ENCODE measurements at regions not wholly inside any gene's neighbourhood (a gene's known extent, or its start where the extent isn't known, plus 50 kb on each side); places are given as distances from the start of the nearest gene placed in this dataset.

- Histone ChIP-seq H3K4me3 (ENCODE audit: low read depth, low read length, poor library complexity, severe bottlenecking) (no peak overlapping the region), H3K4me2 (ENCODE audit: low read length) (no peak overlapping the region), H2AFZ (ENCODE audit: low read length) (no peak overlapping the region), H3K36me3 (ENCODE audit: insufficient read depth, low read length) (no peaks in the 10 kb centered on the region), H3K4me1 (ENCODE audit: insufficient read depth, low read length, poor library complexity, severe bottlenecking) (no peaks in the 10 kb centered on the region), H3K9me2 (ENCODE audit: insufficient read depth, low read length) (no peaks in the 10 kb centered on the region), H3K27ac (ENCODE audit: low read depth, low read length, poor library complexity, severe bottlenecking) (no peak overlapping the region), H4K20me1 (ENCODE audit: insufficient read depth, low read length) (no peaks in the 10 kb centered on the region), H3K79me2 (ENCODE audit: insufficient read depth, low read depth, low read length) (no peaks in the 10 kb centered on the region), H3K9me3 (ENCODE audit: low read length) (no peaks in the 10 kb centered on the region)
- POLR2A ChIA-PET, result interaction anchor here (0.7 kb wide), 1 partner anchor 1947 kb away, joined by 3 read pairs; no protein-coding TSS in a partner anchor
- DNase-seq (ENCODE audit: low spot score), result no peak
- no TSS peak for BruUV-seq (replicated peaks)
- CTCF ChIA-PET (ENCODE audit: unreplicated experiment), result no interaction called here
- TF ChIP-seq, protein P1, sequence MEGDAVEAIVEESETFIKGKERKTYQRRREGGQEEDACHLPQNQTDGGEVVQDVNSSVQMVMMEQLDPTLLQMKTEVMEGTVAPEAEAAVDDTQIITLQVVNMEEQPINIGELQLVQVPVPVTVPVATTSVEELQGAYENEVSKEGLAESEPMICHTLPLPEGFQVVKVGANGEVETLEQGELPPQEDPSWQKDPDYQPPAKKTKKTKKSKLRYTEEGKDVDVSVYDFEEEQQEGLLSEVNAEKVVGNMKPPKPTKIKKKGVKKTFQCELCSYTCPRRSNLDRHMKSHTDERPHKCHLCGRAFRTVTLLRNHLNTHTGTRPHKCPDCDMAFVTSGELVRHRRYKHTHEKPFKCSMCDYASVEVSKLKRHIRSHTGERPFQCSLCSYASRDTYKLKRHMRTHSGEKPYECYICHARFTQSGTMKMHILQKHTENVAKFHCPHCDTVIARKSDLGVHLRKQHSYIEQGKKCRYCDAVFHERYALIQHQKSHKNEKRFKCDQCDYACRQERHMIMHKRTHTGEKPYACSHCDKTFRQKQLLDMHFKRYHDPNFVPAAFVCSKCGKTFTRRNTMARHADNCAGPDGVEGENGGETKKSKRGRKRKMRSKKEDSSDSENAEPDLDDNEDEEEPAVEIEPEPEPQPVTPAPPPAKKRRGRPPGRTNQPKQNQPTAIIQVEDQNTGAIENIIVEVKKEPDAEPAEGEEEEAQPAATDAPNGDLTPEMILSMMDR (conservative IDR thresholded peaks at IDR 0.05; ENCODE audit: low read length), result no peak
- no peak for TF ChIP-seq EZH2phosphoT487 (IDR thresholded peaks at IDR 0.05; ENCODE audit: borderline replicate concordance, low read depth, low read length)
- intact Hi-C loops (cut with micrococcal nuclease; ENCODE audit: unreplicated experiment), result loop anchor here (10.0 kb wide), 1 partner anchor 64 kb away; no protein-coding TSS in a partner anchor
Observed at GRCh38 chr5:8660133-8660893, 791.4 kb downstream of the MTRR start.

GRCh38 chr5:8663374-8663773 is 794.4 kb downstream of the MTRR start:
- Histone ChIP-seq H2AFZ (ENCODE audit: low read length) (no peak overlapping the region), H3K79me2 (ENCODE audit: insufficient read depth, low read depth, low read length) (no peaks in the 10 kb centered on the region), H3K9me3 (ENCODE audit: low read length) (no peaks in the 10 kb centered on the region), H3K27ac (ENCODE audit: low read depth, low read length, poor library complexity, severe bottlenecking) (no peak overlapping the region), H3K4me2 (ENCODE audit: low read length) (no peak overlapping the region), H3K36me3 (ENCODE audit: insufficient read depth, low read length) (no peaks in the 10 kb centered on the region), H3K4me1 (ENCODE audit: insufficient read depth, low read length, poor library complexity, severe bottlenecking) (no peaks in the 10 kb centered on the region), H4K20me1 (ENCODE audit: insufficient read depth, low read length) (no peaks in the 10 kb centered on the region), H3K4me3 (ENCODE audit: low read depth, low read length, poor library complexity, severe bottlenecking) (no peak overlapping the region), H3K9me2 (ENCODE audit: insufficient read depth, low read length) (no peaks in the 10 kb centered on the region)
- no peak for TF ChIP-seq EZH2phosphoT487 (IDR thresholded peaks at IDR 0.05; ENCODE audit: borderline replicate concordance, low read depth, low read length)
- TF ChIP-seq, protein P1 (conservative IDR thresholded peaks at IDR 0.05; ENCODE audit: low read length), result no peak
- POLR2A ChIA-PET, result no interaction called here
- intact Hi-C loops (cut with micrococcal nuclease; ENCODE audit: unreplicated experiment), result loop anchor here (10.0 kb wide), 1 partner anchor 61 kb away; no protein-coding TSS in a partner anchor
- CTCF ChIA-PET (ENCODE audit: unreplicated experiment), result no interaction called here
- BruUV-seq (replicated peaks), result no TSS peak
- no peak for DNase-seq (ENCODE audit: low spot score)

DNA sequence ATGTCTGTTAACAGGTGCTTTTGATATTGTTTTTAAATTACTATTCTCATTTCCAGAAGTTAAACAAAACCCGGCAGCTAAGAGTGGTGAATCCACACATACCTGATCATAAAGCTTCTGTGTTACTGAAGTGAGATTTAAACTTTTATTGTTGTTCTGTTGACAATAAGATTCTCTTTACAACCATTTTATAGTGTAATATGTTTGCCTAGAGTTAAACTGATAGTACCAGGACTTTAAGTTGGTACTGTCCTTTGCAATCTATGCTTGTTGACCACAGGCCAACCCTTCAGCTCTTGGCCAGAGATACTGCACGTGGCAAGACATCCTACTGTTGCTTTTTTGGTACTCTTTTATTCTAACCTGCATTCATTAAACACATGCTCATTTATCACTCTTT is 806.2 kb downstream of the MTRR start:
- POLR2A ChIA-PET, result no interaction called here
- no TSS peak for BruUV-seq (replicated peaks)
- TF ChIP-seq, protein P1 (conservative IDR thresholded peaks at IDR 0.05; ENCODE audit: low read length), result no peak
- no peak for TF ChIP-seq EZH2phosphoT487 (IDR thresholded peaks at IDR 0.05; ENCODE audit: borderline replicate concordance, low read depth, low read length)

More for the DNA sequence above, 806.2 kb downstream of the MTRR start:
- no peak for DNase-seq (ENCODE audit: low spot score)
- Histone ChIP-seq H3K36me3 (ENCODE audit: insufficient read depth, low read length) (no peaks in the 10 kb centered on the region), H3K79me2 (ENCODE audit: insufficient read depth, low read depth, low read length) (no peaks in the 10 kb centered on the region), H3K4me3 (ENCODE audit: low read depth, low read length, poor library complexity, severe bottlenecking) (no peak overlapping the region), H3K4me2 (ENCODE audit: low read length) (no peak overlapping the region), H4K20me1 (ENCODE audit: insufficient read depth, low read length) (no peaks in the 10 kb centered on the region), H3K4me1 (ENCODE audit: insufficient read depth, low read length, poor library complexity, severe bottlenecking) (no peaks in the 10 kb centered on the region), H3K27ac (ENCODE audit: low read depth, low read length, poor library complexity, severe bottlenecking) (no peak overlapping the region), H2AFZ (ENCODE audit: low read length) (no peak overlapping the region), H3K9me3 (ENCODE audit: low read length) (no peaks in the 10 kb centered on the region), H3K9me2 (ENCODE audit: insufficient read depth, low read length) (no peaks in the 10 kb centered on the region)
- CTCF ChIA-PET (ENCODE audit: unreplicated experiment), result no interaction called here
- intact Hi-C loops (cut with micrococcal nuclease; ENCODE audit: unreplicated experiment), result no loop called here
